Transverse colon (tissue), 3 donors: ENCODE measurements at regions not wholly inside any gene's neighbourhood (a gene's known extent, or its start where the extent isn't known, plus 50 kb on each side); places are given as distances from the start of the nearest gene placed in this dataset.

Experiments
- CTCF ChIP-seq, 5 experiments: fragments of 200-600 bp in 3 of 5; fragments of 450-650 bp in 2 of 5; sonication (generic) in 3 of 5; IDR thresholded peaks; 1 replicate in 2 of 5; 2 replicates in 3 of 5; pipeline ENCODE4 v1.5.1; 2016 to 2017; ENCODE audit warnings: antibody characterized with exemption in 5 of 5, inconsistent platforms in 3 of 5, mild to moderate bottlenecking in 2 of 5, moderate library complexity in 1 of 5
- EP300 ChIP-seq: sonication (generic); formaldehyde crosslinking; IDR thresholded peaks from one replicate; pipeline ENCODE4 v1.6.1; 2017; ENCODE audit warnings: antibody characterized with exemption, low read depth
- POLR2A ChIP-seq: fragments of 450-650 bp; IDR thresholded peaks from one replicate; pipeline ENCODE4 v1.6.1; 2016; ENCODE audit warnings: antibody characterized with exemption, mild to moderate bottlenecking, moderate library complexity

DNA sequence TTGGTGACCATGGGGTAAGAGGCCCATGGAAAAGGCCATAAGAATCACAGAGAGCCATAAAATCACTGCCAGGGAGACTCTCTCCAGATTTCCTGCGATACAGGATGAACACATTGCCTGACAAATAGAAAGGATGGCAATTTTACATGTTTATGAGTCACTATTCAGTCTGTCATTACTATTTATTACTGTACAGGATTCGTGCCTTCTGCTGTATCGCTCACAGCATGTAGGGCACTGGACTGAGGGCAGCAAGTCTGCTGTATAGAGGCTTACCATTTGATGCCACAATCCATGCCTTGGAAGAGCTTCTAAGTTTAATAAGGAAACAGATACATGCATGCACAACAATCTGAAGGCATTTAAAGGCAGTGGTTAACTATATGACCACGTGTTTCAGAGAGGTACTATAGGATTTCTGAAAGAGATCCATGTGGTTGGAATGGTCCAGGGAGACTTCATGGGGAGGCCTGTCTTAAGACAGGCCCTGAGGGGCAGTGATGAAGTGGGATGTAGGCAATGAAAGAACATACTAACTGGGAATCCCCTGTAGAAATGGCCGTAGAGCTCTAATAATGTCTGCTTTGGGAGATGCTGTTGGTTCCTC lies 702.4 kb upstream of the RAB6C start:
- TF ChIP-seq CTCF (IDR thresholded peaks at IDR 0.05) (no peak), POLR2A (no peak), EP300 (no peak)
